DMS79 treated with DMSO at 0.1 percent for 48 hours (cell line): ENCODE measurements at regions not wholly inside any gene's neighbourhood (a gene's known extent, or its start where the extent isn't known, plus 50 kb on each side); places are given as distances from the start of the nearest gene placed in this dataset.

ENCODE experiments used
- DNase-seq: peaks from one replicate; lab custom pipeline; 2025; lab: John Stamatoyannopoulos, UW

DNA sequence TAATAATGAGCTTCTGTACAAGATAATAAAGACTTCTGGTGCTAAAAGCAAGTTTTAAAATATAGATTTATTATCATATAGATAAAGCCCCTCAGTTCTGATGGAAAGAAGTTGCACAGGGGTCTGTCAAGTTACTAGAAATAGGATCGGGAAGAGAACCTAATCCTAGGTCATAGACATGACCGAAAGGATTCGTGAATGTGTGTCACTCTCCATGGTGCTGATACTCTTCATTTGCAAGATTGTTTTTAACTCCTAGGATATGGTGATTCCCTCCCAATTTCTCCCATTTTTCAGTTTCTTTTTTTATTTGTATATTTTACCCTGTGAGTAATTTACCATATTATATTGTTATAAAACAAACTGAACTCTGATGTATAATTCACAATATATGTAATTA lies 58.9 kb upstream of the CTNNA2 start:
- no peak for DNase-seq

DNA sequence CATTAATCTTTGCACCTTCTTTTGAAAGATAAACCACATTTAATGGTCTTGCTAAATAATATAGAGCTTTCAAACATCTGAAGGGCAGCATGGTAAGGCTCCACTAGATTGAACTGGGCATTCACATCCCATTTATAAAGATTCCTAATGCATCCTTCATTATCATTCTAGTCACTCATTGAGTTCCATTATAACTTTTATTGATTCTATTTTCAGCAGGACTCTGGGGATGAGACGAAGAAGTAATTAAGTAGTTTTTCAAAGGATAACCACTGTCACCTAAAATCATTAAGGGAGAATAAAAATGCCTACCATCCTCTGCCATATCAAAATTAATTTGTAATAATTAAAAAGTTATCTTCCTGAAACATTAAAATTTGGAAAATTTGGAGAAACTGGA lies 60.2 kb upstream of the CTNNA2 start:
- DNase-seq: no peak

DNA sequence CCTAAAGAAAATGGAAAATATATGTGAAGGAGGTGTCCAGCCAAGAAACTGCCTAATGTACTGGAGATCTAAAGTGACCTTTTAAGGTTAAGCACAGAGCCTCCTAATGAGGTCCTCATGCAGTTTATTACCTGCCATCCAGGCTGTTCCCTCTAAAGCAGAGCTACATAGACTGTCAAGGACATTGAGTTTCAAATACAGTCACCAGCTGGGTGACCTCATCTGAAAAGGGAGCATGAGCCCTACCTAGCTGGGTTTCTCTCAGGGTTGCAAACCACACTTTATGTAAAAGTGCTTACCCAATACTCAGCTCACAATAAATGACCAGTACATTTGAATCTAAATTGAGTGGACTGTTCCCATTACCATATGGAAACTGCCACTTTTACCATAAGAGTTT lies 65.4 kb upstream of the CTNNA2 start:
- no peak for DNase-seq

DNA sequence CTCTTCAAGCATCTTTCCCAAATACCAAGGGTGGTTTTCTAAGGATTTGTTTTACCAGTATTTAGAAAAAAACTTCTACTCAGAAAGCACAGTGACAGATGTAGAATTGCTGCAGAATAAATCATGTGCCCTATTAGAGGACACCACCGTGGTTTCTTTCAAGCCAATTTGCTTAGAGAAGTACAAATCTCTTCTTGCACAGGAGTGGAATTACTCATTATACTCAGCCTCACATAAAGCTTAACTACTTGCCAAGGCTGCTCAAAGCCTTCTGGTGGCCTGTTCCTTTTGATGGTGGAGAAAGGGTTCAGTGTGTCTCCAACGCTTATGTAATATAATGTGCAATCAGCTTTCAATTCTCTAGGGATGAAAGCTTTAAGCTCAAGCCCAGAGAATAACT lies 66.5 kb upstream of the CTNNA2 start:
- no peak for DNase-seq

DNA sequence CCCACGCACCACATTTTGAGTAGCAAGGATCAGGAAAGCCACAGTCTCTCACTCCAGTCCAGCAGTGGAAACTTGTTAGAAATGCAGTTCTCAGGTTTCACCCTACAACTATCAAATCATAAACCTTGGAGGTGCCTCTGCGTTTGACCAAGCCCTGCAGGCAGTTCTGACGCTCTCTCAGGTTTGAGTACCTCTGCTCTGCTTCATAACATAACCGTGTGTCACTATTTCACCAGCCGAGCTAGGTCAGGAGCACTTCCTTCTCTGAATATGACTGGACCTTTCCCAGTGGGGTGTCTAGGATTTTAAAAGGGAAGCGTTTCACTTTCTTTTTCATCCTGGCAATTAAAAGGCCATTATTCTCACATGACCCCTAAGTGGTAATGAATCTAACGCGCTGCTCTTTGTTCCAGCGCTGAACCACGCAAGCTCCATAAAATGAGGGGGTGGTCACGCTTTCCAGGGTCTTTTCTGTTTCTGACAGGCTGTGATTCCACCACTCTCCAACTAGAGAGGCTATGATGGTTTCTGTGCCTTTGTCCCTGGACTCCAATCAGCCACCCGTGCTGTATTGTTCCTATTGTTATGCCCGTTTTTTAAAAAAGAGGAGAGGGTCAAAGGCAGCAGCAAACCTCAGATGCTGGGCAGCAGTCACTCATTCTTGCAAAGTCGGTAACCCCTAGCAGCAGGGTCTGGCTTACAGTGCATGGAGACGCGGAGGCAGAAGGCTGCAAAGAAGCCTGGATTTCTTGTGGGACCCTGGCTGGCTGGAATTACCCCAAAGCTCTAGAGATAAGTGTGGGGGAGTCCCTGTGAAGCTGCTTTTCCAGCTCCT lies 75.2 kb upstream of the CTNNA2 start:
- DNase-seq: peak; percentile 20

DNA sequence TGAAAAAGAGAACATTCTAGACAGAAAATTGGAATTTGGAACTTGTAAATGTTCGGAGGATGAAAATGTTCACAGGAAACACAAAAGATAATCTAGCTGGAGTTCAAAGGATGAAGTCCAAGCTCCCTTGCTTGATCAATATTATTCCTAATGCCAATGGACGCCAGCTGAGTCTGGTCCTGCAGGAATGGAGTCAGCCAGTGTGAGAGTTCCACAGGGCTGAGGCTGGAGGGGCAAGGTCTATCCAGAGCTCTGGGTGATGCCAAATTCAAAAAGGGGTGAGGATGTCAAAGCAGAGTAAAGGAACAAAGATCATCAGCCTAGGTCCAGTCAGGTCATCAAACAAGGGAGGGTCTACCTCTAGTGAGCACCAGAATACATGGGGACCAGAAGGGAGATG lies 78.5 kb upstream of the CTNNA2 start:
- DNase-seq: no peak

DNA sequence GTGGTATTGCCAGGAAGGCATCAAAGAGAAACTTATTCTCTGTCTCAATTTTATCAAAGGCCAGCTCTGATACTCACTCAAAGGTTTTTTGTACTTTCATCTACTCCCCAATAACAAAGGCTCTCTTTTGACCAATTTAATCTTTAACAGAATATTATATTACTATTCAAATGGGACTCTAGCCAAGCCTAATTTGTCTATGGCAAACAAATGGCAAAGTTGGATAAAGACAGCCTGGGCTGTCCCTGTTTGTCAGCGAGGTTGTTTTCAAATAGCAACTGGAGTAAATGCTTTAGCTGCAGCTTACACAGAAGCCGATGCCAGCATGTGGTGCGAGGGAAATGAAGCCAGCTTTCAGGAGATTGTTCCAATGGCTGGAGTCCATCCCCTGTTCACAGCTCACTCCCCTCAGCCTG lies 80.1 kb upstream of the CTNNA2 start:
- no peak for DNase-seq

DNA sequence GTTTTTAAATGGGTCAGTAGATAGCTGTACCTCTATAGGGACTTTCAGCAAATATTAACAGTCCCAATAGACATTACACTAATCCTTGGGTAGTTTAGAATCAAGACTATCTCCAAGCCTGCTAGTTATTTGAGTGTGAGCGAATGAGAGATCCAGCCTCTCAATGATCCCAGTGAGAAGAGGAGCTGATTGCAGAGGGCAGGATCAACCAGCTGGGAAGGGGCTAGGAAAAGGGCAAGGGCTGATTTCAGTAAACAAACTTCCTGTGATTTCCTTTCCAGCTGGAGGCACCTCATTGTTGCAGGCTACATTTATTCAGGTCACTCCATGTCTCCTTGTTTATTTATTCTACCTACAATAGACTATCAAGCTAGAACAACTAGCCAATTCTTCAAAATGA lies 84.1 kb upstream of the CTNNA2 start:
- no peak for DNase-seq

DNA sequence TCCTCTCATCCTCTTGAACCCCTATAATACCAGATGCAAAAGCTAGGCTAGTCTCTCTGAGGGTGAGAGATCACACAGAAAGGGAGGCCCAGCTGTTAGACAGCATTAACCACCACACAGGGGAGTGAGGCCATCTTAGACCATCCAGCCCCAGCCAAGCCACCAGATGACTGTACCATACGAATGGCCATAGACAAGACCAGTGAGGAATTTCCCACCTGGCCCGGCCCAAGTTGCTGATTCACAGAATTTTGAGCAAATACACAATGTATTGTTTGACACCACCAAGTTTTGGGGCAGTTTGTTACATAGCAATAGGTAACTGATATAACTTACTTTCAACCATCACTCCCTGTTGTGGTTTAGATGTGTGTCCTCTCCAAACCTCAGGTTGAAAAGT lies 98.2 kb upstream of the CTNNA2 start:
- no peak for DNase-seq

DNA sequence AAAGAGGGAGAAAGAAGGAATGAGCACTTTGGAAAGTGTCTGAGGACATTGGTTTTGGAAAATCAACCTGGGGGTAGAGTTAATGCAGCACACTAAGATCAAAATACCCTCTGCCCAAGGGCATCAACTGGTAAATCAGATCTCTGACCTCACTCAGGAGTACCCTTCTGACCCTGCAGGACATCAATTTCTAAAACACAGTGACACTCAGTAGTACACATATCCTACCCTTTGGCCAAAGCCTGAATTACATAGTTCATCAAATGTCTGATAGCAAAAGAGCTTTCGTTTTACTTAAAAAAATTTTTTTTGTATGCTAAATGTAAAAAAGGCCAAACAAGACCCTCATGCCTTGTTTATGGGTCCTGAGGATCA lies 118.4 kb upstream of the CTNNA2 start:
- no peak for DNase-seq

DNA sequence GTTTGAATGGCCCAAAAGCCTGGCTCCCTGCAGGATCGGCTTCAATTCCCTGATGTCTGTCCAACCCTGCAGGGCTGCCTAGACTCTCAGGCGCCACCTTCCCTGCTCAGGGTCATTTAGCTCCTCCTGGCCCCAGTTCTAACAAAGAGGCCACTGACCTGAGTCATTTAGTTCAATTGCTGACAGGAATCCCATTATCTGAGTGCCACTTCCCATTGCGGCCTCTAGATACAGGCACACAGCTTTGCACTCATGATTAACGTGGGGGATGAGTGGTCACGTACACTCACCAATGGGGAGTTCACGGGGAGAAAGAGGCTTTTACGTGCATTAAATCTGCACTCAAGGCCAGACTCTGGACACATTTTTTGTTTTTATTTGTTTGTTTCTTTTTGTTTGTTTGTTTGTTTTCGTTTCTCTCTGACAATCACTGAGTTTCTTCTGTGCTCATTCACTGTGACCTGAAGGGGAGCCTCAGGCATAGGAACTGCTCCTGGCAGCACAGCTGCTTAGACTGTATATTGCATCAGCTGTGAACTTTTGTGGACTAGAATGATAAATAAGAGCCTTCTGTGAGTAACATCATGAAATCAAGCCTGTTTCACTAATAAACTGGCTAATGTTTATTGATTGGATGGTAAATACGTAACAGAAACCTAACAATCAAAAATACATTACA lies 118.9 kb upstream of the CTNNA2 start:
- DNase-seq: peak; percentile 13

DNA sequence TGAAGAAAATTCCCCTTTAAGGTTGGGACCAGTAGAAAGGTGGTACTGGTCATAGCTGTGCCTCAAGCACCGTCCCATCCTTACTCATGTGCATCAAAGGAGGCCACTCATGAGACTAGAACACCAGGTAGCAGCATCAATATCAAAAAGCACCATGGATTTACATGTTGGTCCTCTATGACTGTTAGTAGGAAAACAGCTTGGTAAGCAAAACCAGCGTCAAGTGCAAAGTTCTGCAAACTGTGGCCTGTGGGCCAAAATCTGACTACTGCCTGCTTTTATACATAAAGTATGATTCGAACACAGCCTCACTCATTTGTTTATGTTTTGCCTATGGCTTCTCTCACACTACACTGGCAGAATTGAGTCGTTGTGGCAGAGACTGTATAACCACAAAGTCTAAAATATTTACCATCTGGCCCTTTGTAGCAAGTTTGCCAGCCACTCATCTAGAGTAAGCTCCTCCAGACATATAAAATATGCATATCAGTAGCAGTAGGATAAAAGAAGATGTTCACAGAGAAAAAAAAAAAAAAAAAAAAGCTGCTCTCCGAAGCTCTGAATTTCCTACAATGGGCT lies 119.7 kb upstream of the CTNNA2 start:
- no peak for DNase-seq

DNA sequence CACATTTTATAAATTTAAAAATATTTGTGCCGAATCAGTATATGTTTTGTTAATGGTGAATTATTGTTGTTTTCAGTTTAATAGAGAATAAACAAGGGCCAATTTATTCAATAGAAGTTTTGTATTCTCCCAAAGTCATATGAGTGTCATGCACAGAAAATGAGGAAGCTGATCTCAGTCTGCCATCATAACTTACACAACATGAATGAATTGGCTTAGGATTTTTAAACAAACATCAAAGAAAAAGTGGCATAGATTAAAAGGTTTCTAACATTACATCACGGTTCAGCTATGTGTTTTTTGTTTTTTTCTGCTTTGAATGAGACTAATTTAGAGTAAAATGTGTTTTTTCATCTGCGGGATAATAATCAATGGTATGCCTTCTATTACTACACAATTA lies 123.4 kb upstream of the CTNNA2 start:
- no peak for DNase-seq

DNA sequence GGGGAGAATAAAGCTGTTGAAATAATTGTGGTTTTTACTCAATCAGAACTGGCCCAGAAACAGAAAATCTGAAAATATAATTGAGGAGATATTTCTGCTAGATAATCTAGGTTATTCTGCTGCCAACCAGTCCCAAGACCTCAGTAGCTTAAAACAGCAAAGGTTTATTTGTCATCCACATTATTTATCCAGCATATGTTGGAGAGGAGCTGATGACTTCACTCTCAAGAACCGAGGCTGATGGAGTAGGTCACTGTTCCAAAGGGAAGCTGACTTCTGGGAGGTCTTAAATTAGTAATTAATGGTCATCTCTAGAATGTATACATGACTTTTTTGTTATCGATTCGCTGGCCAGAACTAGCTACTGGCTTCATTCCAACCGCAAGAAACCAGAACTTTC lies 124.8 kb upstream of the CTNNA2 start:
- no peak for DNase-seq

DNA sequence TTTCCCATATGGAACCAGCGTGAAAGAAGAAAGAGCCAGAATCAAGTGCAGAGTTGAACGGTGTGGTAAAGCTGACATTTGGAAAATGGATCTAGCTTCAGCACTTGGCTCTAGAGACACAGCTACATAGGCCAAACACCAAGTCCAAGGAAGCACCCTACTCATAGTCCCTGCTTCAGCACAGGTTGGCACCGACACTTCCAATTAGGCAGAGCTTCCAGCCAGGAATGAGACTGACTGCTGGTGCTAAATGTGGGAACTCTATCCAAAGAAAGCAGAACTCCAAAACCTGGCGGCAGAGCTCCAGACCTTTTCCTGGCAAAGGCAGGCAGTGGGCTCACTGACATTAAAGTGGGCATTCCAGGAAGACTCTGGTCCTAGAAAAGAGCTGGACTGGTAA lies 125.4 kb upstream of the CTNNA2 start:
- DNase-seq: no peak

DNA sequence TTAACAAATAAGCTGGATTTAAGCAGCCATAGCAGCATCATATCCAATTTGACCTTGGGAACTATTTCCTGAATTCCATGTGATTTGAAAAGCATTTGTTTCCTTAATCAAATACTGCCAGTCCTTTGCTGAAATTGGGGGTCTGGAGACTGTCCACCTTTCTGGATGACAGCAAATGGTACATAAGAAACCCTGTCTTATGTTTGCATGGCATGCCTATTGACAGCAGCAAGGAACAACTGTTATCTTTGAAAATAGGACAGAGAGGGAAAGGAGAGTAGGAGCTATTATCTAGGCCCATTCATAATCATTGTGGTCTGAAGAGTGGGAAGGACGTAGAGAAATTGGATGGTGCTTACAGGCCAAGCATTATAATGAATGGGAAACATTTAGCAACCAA lies 129.2 kb upstream of the CTNNA2 start:
- DNase-seq: no peak

DNA sequence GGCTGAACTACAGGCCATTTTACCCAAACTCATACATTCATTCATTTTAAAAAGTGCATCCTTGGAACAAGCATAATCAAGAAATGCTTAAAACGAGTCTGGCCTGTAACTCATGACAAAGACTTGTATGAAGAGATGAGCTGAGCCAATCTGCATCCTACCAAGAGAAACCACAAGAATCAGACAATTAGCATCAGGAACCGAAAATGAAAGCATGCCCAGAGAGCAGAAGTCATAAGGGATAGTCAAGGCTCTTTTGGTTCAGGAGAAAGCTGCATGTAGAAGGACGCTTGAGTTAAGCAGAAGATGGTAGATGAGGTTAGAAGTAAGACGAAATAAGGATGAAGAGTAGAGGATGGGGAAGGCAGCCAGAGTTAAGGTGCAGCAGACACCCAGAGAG lies 137.0 kb upstream of the CTNNA2 start:
- no peak for DNase-seq

DNA sequence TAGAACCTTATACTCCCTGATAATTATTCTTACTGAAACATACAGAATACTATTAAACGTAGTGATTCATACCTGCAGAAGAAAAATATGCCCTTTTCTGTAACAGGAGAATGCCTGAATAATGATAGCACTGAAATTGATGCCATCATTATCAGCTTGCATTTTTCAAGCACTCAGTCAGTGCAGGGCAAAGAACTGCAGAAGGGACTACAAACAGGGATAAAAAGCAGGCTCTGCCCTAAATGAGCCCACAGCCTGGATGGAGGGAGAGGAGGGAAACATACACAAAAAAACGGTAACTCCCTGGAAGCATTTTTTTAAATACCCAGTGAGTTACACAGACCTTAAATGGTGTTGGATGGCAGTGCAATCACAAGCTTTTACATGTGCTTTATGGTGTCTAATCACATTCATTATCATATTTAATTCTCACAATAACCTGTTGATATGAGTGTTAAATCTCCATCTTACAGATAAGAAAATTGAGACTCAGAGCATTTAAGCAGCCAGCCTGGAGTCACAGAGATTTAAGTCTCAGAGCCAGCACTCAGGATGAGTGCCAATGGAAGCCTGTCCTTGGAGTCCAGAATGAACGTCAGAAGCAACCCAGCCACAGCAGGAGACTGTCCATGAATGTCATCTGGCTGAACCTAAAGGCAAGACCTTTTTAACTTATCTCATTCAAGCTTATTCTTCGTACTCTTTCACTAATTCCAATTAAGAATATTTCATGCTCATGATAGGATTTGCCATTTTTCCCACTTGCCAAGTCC lies 139.3 kb upstream of the CTNNA2 start:
- no peak for DNase-seq

DNA sequence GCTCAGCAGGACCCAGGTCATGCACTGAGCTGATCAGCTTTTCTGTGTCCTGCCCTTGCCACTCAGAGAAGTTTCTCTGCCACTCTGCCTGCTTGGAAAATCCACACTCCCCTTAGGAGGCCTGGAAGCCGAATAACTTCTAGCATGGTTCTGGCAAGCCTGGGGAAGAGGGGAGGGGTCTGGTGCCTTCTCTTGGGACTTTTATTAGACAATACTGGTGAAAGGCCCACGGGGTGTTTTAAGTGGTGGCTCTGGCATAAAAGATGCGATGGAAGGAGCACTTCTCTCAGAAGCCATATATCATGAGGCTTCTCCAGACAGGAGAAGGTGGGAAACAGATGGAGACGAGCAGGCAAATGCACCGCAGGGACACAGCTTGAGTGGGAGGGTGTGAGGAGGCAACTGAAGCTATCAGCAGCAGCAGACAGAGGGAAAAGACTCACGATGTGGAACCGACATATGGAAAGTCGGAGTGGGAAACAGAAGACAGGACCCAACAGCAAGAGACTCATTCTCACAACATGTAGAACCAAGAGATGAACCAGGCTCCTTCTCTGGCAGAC lies 141.8 kb upstream of the CTNNA2 start:
- DNase-seq: no peak

DNA sequence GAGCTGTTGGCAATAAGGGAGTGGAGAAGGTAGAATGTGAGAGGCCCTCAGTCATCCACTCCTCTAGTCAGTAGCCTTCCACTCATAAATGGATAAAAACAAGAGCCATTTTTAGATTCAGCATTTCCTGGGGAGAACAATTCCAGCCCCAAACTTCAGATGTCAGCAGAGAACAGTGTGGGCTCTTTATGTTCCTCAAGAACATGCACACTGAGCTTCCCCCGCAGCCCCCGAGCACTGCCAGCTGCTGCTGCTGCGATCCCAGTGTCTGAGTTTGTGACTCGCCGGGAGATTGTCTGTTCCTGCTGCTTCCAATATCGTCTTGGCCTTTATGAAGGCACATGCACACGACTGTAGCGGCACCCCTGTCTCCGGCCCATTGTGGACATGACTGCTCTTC lies 143.7 kb upstream of the CTNNA2 start:
- DNase-seq: no peak

DNA sequence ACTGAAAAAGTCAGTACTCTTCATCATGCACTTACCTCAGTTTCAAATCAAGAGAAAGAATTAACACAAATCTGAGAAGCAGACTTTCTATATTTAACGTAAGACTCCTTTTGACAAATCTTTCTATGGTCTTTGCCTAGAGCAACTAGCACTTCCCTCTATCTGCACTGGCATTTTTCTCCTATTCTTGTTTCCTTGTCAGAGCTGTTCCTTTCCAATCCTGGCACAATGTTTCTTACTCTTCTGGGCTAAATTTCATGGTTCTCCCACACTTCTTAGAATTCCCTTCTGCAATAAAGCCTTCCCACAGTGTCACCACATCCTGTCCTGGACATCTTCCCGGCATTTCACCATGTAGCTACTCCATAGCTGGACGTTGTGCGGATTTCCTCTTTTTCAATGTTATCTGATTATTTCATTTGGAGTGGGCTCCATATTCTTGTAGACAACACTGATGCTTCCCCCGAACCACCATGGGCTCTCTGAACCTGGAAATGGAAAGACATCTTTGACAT lies 144.7 kb upstream of the CTNNA2 start:
- DNase-seq: no peak

DNA sequence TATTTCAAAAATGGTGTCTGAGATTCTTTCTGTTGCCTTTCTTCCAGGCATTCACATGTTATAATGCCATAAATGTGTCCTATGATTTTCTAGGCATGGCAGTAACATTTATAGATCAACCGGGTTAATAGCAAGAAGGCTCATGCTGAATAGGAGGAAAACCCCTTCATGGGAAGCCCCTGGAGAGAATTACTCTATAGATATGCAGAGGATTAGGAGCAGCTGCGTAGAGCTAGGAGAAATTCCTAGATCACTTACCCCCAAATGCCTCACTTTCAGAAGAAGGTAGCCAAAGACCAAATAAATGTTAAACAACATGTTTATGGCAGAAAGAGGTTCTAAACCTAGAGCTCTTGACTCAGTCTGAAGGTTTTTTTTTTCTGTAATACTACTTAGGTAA lies 153.4 kb upstream of the CTNNA2 start:
- no peak for DNase-seq
